HEK293T (cell line): ENCODE measurements at regions not wholly inside any gene's neighbourhood (a gene's known extent, or its start where the extent isn't known, plus 50 kb on each side); places are given as distances from the start of the nearest gene placed in this dataset.

Experiments
- BHLHE40 ChIP-seq: fragments of 450-650 bp; IDR thresholded peaks from 2 replicates; pipeline ENCODE4 v1.6.1; 2016; ENCODE audit warnings: mild to moderate bottlenecking, moderate library complexity, borderline replicate concordance
- CTBP1 ChIP-seq: fragments of 450-650 bp; IDR thresholded peaks from 2 replicates; pipeline ENCODE4 v1.6.1; 2016; ENCODE audit warnings: borderline replicate concordance
- ELF4 ChIP-seq: fragments of 450-650 bp; IDR thresholded peaks from 2 replicates; pipeline ENCODE4 v1.6.1; 2017; ENCODE audit warnings: antibody characterized with exemption
- FOXA1 ChIP-seq: fragments of 450-650 bp; IDR thresholded peaks from 2 replicates; pipeline ENCODE4 v1.6.1; 2016; ENCODE audit warnings: mild to moderate bottlenecking
- FOXK2 ChIP-seq: fragments of 450-650 bp; IDR thresholded peaks from 2 replicates; pipeline ENCODE4 v1.6.1; 2016; ENCODE audit warnings: mild to moderate bottlenecking
- FOXM1 ChIP-seq: fragments of 450-650 bp; IDR thresholded peaks from 2 replicates; pipeline ENCODE4 v1.6.1; 2017; ENCODE audit warnings: mild to moderate bottlenecking, borderline replicate concordance
- HDGF ChIP-seq: fragments of 450-650 bp; IDR thresholded peaks from 2 replicates; pipeline ENCODE4 v1.6.1; 2017; ENCODE audit warnings: antibody characterized with exemption, borderline replicate concordance
- L3MBTL2 ChIP-seq: fragments of 450-650 bp; conservative IDR thresholded peaks from 2 replicates; pipeline ENCODE4 v1.6.1; 2016; ENCODE audit warnings: mild to moderate bottlenecking
- SP1 ChIP-seq: fragments of 450-650 bp; IDR thresholded peaks from 2 replicates; pipeline ENCODE4 v1.6.1; 2017
- SUZ12 ChIP-seq: fragments of 450-650 bp; IDR thresholded peaks from 2 replicates; pipeline ENCODE4 v1.6.1; 2016; ENCODE audit warnings: mild to moderate bottlenecking
- TARDBP ChIP-seq: fragments of 450-650 bp; IDR thresholded peaks from 2 replicates; pipeline ENCODE4 v1.6.1; 2016
- ZNF384 ChIP-seq: fragments of 450-650 bp; IDR thresholded peaks from 2 replicates; pipeline ENCODE4 v1.6.1; 2016
- TF ChIP-seq, protein P1 (sequence below): fragments of 450-650 bp; IDR thresholded peaks from 2 replicates; pipeline ENCODE4 v1.6.1; 2016

DNA sequence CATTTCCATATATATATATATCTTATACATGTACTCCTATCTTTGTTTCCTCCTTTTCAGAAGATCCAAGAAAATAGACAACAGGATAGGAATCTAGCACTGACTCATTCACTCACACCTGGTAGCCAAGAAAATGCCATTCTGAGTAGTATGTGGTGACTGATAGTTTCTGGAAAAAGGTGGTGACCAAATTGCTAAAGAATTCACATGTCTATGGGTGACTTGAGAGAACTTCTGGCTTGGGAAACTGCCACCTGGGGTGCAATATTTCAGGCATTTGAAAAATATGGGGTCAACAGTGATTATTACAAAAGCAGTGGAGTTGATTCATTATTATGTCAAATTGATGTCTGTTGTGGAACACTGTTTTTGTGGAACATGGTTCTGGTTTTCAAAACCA is 605.1 kb downstream of the PCDH18 start:
- TF ChIP-seq HDGF (no peak), ZNF384 (no peak), TARDBP (no peak), SUZ12 (no peak), SP1 (no peak), BHLHE40 (no peak), ELF4 (no peak), FOXM1 (no peak), L3MBTL2 (no peak), FOXA1 (no peak), FOXK2 (no peak), CTBP1 (no peak)
- TF ChIP-seq, protein P1, sequence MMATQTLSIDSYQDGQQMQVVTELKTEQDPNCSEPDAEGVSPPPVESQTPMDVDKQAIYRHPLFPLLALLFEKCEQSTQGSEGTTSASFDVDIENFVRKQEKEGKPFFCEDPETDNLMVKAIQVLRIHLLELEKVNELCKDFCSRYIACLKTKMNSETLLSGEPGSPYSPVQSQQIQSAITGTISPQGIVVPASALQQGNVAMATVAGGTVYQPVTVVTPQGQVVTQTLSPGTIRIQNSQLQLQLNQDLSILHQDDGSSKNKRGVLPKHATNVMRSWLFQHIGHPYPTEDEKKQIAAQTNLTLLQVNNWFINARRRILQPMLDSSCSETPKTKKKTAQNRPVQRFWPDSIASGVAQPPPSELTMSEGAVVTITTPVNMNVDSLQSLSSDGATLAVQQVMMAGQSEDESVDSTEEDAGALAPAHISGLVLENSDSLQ = no peak
